Psoas muscle (tissue), 7 donors: ENCODE measurements at regions not wholly inside any gene's neighbourhood (a gene's known extent, or its start where the extent isn't known, plus 50 kb on each side); places are given as distances from the start of the nearest gene placed in this dataset.

Experiments
- ATAC-seq, 4 donors: fragments of 200-7000 bp; cut with Tn5 transposase; one replicate each; pipeline ENCODE4 v1.9.1; 2020; ENCODE audit warnings: moderate library complexity in 3 of 4, mild to moderate bottlenecking in 2 of 4
- DNase-seq, 2 donors: peaks; one replicate each; pipeline ENCODE4 v3.0.0-alpha.2; 2020
- H3K27ac ChIP-seq: fragments of 200-600 bp; one replicate; pipeline ENCODE4 v1.8.0; 2022
- H3K27me3 ChIP-seq, 3 donors: fragments of 200-600 bp in 1 of 3; one replicate each; pipeline versions ENCODE4 v1.6.1 to v1.8.0; 2013 to 2022; ENCODE audit warnings: low read length in 2 of 3, mild to moderate bottlenecking in 2 of 3, moderate library complexity in 1 of 3; ENCODE audit not compliant: insufficient read depth in 3 of 3
- H3K36me3 ChIP-seq, 2 donors: fragments of 200-600 bp in 1 of 2; one replicate each; pipeline versions ENCODE4 v1.6.1 to v1.8.0; 2013 to 2022; ENCODE audit warnings: low read depth in 1 of 2, mild to moderate bottlenecking in 1 of 2, moderate library complexity in 1 of 2; ENCODE audit not compliant: insufficient read depth in 1 of 2
- H3K4me1 ChIP-seq: fragments of 200-600 bp; one replicate; pipeline ENCODE4 v1.8.0; 2022
- H3K4me3 ChIP-seq: fragments of 200-600 bp; one replicate; pipeline ENCODE4 v1.8.0; 2022; ENCODE audit warnings: mild to moderate bottlenecking
- H3K9me3 ChIP-seq: fragments of 200-600 bp; one replicate; pipeline ENCODE4 v1.8.0; 2022
- CTCF ChIP-seq: fragments of 200-600 bp; IDR thresholded peaks from one replicate; pipeline ENCODE4 v1.8.0; 2022; ENCODE audit warnings: antibody characterized with exemption
- WGBS, 3 donors: extraction: QIAGEN DNeasy Blood & Tissue Kit; methylation state at CpG; one replicate each; pipeline versions ENCODE4 v1.1.6 to v1.1.7; 2013; 5-methylcytosine and 5-hydroxymethylcytosine counted together
- intact Hi-C, 2 donors: fragments of 100-400 bp; cut with DNase I; formaldehyde crosslinking; loops; one replicate each; pipeline versions ENCODE4 v1.11.0 to v1.14.2; 2022
- donor health status: healthy with polysubstance abuse.
- donor health status: DM: no; HTN: no; CAD: no; lungs with moderate emphysema.
- donor health status: Bipolar disorder and iron deficiency.
- donor health status: healthy.
- donor health status: DM: yes; HTN: yes; CAD: no.
- donor health status: DM: no; HTN: no; CAD: no.
- donor health status: DM: yes; HTN: yes; CAD: no.

- 50 to 59% (median 57%) methylated on average over 7 of the region's 7 CpGs for WGBS, 3 donors
- Histone ChIP-seq H3K4me3 (no peak overlapping the region), H3K27me3 (peaks cover 0 to 2% (median 0%) of the 10 kb centered on the region in 3 donors), H3K27ac (no peak overlapping the region), H3K9me3 (peaks cover 12% of the 10 kb centered on the region), H3K36me3 (no peaks in the 10 kb centered on the region), H3K4me1 (no peaks in the 10 kb centered on the region)
- DNase-seq, result no peak
- ATAC-seq, result no peak
- TF ChIP-seq CTCF, result no peak
- intact Hi-C loops, result no loop called here
These were observed 203.4 kb upstream of the ZNF507 start for GRCh38 chr19:32141840-32142511.

- Histone ChIP-seq H3K4me3 (no peak overlapping the region), H3K4me1 (no peaks in the 10 kb centered on the region), H3K9me3 (peaks cover 28% of the 10 kb centered on the region), H3K27me3 (peaks cover 0 to 2% (median 0%) of the 10 kb centered on the region in 3 donors), H3K27ac (no peak overlapping the region), H3K36me3 (no peaks in the 10 kb centered on the region)
- DNase-seq, result no peak
- no peak for ATAC-seq
- TF ChIP-seq CTCF, result no peak
- intact Hi-C loops, result no loop called here
These were observed 198.7 kb upstream of the ZNF507 start for GRCh38 chr19:32146664-32147063.

GRCh38 chr19:32150605-32151004 lies 194.8 kb upstream of the ZNF507 start:
- H3K36me3 ChIP-seq, result no peaks in the 10 kb centered on the region
- DNase-seq, result no peak

DNA sequence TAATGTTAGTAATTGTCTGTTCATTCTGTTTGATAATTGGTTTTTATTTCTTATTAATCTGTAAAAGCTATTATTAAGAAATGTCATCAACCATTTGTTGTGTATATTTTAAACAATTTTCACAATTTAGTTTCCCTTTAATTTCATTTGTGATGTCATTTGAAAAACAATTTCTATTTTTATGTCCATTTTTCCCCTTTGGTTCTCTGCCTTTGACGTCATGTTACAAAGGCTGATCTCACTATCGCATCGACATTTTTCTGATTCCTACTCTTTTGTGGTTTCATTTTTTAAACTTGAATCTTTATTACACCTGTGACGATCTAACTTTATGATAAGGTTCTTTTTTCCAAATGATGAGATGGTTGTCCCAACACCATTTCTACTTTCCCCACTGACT lies 191.0 kb upstream of the ZNF507 start:
- H3K27me3 ChIP-seq, result no peaks in the 10 kb centered on the region
- ATAC-seq, result no peak
- no peak overlapping the region for H3K27ac ChIP-seq
- intact Hi-C loops, result no loop called here
- 90 to 93% (median 93%) methylated on average over 4 of the region's 4 CpGs for WGBS, 3 donors
- no peak for DNase-seq
- peaks cover 2% of the 10 kb centered on the region for H3K9me3 ChIP-seq
- no peak for TF ChIP-seq CTCF
- no peaks in the 10 kb centered on the region for H3K36me3 ChIP-seq
- H3K4me1 ChIP-seq, result no peaks in the 10 kb centered on the region
- no peak overlapping the region for H3K4me3 ChIP-seq

More at GRCh38 chr19:32150605-32151004, 194.8 kb upstream of the ZNF507 start:
- H3K4me3 ChIP-seq, result no peak overlapping the region
- TF ChIP-seq CTCF, result no peak
- no peaks in the 10 kb centered on the region for H3K27me3 ChIP-seq
- peaks cover 28% of the 10 kb centered on the region for H3K9me3 ChIP-seq
- intact Hi-C loops, result no loop called here
- no peaks in the 10 kb centered on the region for H3K4me1 ChIP-seq
- no peak overlapping the region for H3K27ac ChIP-seq
- ATAC-seq, result no peak

GRCh38 chr19:32164384-32164992 lies 180.9 kb upstream of the ZNF507 start:
- H3K4me3 ChIP-seq, result no peak overlapping the region
- no peaks in the 10 kb centered on the region for H3K27me3 ChIP-seq
- DNase-seq, result no peak
- no peaks in the 10 kb centered on the region for H3K36me3 ChIP-seq
- H3K9me3 ChIP-seq, result peaks cover 4% of the 10 kb centered on the region
- no peak for TF ChIP-seq CTCF
- H3K4me1 ChIP-seq, result no peaks in the 10 kb centered on the region
- H3K27ac ChIP-seq, result no peak overlapping the region
- no peak for ATAC-seq
- intact Hi-C loops, result no loop called here
- WGBS, 3 donors, result 49 to 65% (median 52%) methylated on average over 3 of the region's 3 CpGs
